HG03521 (cell line): ENCODE measurements at regions not wholly inside any gene's neighbourhood (a gene's known extent, or its start where the extent isn't known, plus 50 kb on each side); places are given as distances from the start of the nearest gene placed in this dataset.

Experiments
- ATAC-seq: cut with Tn5 transposase; IDR thresholded peaks from one replicate; pipeline ENCODE4 v1.9.1; 2021; ENCODE audit warnings: mild to moderate bottlenecking, moderate library complexity; ENCODE audit not compliant: unreplicated experiment

DNA sequence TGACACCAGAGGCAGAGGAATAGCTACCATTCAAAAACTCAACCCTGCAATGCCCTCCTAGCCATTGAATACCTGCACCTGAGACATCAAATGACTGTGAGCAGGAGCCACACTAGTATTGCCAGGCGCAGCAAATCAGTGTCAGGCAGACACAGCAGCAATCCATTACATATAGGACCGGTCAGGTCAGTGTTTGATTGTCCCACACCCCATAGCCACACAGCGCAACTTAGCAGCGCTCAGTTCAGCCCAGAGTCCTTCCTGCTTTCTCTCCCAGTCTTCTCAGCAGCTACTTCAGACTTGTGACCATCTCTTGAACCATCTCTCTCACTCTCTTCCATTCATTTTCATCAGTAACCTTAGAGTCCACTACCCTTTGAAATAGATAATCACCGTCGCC, 181.6 kb upstream of the GPR12 start:
- ATAC-seq = no peak

GRCh38 chr13:26941345-26942174, 181.0 kb upstream of the GPR12 start:
- ATAC-seq = no peak

- ATAC-seq = no peak
Measured at GRCh38 chr13:26934096-26934495, 173.5 kb upstream of the GPR12 start.

DNA sequence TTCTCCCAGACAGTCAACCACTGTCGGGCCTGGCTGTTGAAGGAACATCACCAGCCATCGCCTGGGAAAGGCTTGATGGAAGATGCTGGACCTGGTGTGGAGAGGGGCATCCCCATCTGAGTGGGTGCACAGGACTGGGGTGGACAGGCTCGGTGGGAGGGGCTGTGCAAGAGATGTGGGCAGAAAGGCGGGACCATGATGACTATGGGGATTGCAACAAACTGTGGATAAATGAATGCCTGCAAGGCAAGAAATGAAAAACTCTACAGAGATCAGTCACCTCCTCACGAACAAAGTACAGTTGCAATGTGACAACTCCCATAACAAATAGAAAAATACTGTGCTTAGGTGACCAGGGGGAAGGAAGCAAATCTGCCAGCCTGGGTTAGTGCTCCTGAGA, 171.9 kb upstream of the GPR12 start:
- ATAC-seq = no peak

- no peak for ATAC-seq
Measured at GRCh38 chr13:26929971-26930730, 169.6 kb upstream of the GPR12 start.

DNA sequence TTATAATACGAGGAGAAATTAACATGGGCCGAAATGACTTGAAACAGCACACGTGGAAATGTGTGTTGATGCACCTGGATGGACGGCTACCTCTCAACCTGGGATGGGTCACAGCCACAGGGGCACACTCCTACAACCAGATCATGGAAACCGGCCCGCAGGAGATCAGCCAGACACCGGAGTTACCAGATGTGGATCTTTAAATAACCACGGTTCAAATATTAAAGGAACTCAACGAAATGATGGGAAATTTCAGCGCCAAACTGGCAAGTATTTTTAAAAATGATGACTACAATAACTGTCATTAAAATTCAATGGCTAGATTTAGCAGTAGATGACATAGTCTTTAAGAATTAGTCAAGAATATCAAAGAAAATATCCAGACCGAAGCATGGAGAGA, 166.9 kb upstream of the GPR12 start:
- no peak for ATAC-seq

GRCh38 chr13:26926371-26926770, 165.8 kb upstream of the GPR12 start:
- ATAC-seq = no peak

DNA sequence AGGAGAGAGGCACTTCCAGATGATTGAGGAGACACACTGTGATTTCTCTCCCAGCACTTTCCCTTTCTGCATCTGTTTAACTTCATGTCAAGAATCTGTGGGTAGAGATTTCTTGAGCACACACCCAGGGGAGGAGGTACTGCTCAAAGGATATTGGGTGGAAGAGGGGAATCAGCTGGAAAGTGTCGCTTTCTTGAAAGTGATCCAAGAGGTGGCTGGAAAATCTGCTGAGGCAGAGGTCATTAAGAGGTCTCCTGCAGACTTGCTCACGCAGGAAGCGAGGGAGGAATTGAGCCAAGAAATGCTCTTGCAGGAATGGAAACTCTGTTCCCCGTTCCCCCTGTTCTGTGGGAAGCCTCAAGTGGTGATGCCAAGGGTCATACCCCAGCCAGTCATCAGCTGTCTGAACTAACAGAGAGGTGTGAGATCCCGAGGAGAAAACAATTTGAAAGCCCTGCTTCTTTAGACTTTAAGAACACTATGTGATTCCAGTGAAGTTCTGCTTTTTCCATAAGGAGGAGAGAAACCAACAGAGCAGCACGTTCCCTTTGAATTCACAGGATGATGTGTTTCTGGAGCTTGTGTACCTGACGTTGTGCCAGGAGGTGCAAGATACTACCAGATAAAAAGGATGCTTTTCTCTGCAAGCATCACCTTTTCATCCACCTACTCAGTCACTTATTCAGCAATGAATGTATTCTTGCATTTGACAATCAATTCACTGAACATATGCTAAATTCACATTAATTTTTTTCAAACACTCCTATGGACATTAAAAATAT, 163.4 kb upstream of the GPR12 start:
- ATAC-seq = no peak

GRCh38 chr13:26921918-26922317, 161.3 kb upstream of the GPR12 start:
- ATAC-seq = no peak

DNA sequence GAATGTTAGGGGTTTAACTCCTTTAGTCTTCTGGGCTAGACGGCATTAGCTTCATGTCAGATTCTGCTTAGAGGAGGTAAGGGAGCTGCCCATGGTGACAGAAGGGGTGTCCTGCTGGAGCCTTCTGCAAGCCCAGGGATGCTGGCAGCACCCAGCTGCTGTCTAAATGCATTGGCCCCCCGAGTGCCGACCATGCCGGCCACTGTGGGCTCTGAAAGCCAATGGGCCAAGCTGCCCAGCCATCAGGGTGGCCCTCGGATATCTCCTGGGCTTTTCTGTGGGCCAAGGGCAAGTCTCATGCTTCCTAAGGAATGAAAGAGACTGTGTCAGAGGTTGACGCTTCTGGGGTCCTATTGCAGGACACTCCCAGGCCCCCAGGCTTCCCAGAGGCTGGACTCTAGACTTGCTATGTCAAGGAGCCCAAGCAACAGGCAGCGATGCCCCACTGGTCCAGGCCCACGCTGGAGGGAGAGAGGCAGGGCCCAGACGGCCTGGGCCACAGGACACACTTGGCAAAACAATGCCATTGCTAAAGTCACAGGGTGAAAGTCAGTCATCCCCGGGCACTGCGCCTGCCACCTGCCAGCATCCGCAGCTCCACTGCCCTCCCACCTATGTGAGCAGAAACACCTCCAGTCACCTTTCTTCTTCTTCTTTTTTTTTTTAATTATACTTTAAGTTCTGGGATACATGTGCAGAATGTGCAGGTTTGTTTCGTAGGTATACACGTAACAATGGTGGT, 160.2 kb upstream of the GPR12 start:
- ATAC-seq = no peak

DNA sequence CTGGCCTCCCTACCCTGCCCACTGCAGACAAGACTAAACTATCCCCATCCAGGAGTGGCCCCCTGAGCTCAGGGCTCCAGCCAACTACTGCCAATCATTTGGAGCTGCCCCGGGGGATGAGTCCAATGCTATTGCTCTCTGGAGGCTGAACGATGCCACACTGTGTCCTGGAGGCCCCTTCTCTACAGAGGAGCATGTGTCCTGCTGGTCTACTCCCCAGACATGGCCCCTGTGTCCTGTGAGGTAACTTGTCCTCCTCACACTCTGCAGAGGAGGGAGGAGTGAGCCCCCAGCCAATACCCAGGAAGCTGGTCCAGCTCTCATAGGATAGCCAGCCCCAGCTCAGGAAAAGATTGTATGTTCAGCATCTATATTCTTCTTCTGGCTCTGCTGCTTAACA, 159.1 kb upstream of the GPR12 start:
- ATAC-seq = no peak

- no peak for ATAC-seq
Measured at GRCh38 chr13:26919311-26919710, 158.7 kb upstream of the GPR12 start.

DNA sequence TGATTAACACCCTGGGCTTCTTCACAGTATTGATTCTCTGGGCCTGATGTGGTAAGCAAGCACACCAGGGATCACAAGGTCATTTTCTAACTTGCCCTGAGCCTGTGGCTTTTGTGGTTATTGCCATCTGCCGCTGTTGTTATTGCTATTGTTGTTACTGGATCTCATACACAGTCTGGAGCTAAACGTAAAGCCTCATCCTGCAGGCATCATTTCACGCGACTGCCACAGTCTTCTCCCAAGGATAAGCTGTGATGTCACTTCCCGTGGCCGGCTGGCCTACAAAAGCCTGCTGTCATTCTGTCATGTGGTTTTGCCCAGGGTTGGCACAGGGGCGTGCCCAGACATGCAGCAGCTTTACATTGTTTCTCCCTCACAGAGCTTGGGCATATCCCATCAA, 154.0 kb upstream of the GPR12 start:
- ATAC-seq = no peak

DNA sequence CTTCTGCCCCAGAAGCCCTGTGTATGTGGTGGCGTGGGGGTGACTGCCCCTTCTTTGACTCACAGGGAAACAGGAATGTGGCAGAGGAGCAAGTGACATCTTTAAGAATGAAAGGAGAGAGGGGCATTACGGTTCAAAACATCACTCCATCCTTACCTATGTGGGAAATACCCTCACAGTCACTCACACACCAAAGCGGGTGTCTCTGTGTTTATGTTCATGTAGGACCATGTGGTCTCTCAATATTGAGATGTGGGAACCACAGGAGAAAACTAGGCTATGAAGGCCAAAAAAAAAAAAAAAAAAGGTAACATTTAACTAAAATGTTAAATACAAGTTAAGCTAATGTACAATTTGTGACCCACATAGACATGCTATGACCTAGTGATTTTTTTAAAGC, 153.6 kb upstream of the GPR12 start:
- ATAC-seq = no peak

DNA sequence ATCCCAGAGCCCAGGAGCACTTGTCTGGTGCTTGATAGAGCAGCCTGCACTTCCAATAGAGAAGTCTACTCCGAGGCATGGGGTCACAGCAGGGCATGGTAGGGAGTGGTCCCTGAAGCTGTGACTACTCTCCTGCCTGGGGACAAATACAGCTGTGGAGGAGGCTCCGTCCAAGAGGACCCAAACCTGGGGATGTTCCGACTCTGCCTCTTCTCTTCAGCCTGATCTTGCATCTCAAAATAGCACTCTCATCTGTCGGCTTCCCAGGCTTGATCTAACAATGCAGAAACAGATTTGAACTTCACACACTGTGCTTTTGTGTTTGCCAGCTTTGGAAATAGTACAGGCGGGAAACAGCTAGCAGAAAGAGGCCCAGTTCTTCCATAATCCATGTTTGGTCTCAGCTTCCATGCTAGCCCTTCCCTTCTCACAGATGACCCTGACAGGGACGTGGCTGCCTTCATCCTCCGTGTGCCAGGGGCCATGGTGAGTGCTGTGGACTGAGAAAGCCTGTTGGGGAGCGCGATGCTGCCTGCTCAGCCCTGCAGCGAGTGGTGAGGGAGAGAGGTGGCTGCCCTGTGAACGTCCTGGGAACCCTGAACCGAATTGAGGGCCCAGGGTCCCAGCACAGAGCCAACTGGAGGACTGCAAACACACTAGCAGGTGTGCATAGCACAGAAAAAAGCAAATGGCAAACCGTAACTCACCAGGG, 150.3 kb upstream of the GPR12 start:
- no peak for ATAC-seq

- ATAC-seq = no peak
Measured at GRCh38 chr13:26909477-26909876, 148.9 kb upstream of the GPR12 start.

GRCh38 chr13:26908126-26908525, 147.5 kb upstream of the GPR12 start:
- no peak for ATAC-seq

GRCh38 chr13:26899202-26899601, 138.6 kb upstream of the GPR12 start:
- no peak for ATAC-seq

DNA sequence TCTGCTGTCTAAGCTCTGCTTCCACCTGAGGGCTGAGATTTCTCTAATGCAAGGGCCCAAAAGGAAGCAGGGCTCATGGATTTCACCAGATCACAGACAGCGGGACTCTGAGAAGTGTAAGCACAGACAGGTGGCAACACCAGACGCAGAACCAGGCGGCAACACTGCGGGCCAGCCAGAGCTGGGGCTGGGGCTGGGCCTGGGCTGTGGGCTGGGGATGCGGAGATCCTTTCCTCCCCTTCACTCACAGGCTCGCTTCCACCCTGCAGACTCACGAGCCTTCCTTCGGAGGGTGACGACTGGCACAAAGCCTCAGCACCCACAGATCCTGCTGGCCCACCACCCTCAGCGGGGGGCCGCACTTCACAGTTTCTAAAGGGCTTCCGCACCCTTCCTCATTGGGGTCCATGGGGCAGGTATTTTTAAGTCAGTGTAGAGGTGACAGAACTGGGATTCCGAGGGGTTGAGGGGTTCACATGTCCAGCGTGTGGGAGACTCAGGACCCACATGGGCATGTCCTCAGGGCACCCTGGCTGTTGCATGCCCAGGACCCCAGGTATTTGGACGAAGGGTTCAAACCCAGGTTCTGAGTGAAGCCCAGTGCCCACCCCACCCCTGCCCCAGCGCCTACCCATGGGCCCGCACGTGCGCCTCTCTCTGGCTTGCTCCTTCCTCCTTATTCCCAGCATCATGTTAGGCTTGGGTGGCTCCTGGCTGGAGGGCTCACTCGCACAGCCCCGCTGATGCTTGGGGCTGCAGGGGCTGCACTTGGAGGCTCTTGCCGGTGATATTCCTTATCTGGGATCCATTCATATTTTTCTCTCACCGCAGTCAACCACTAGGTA, 137.3 kb upstream of the GPR12 start:
- no peak for ATAC-seq
